HepG2 (cell line): ENCODE measurements at regions not wholly inside any gene's neighbourhood (a gene's known extent, or its start where the extent isn't known, plus 50 kb on each side); places are given as distances from the start of the nearest gene placed in this dataset.

Experiments
- ATAC-seq: fragments of 200-7000 bp; cut with Tn5 transposase; 3 replicates; pipeline ENCODE4 v1.9.1; 2020; ENCODE audit warnings: mild to moderate bottlenecking, moderate library complexity
- BruUV-seq: library from RNA; stranded (reverse); fragments of 400-500 nt; replicated peaks from 2 replicates; lab custom pipeline; 2021; lab: Mats Ljungman, UMichigan
- CTCF ChIA-PET: fragments of 300-600 bp; formaldehyde crosslinking; extraction: SDS; loops from one replicate; lab custom pipeline; 2021; ENCODE audit warnings: low total read pairs, inconsistent platforms, low intra/inter-chr PET ratio; lab: Yijun Ruan, JAX
- POLR2A ChIA-PET: fragments of 350-600 bp; sonication (Branson Sonifier 250); formaldehyde crosslinking; loops from one replicate; lab custom pipeline; 2020; ENCODE audit warnings: antibody characterized with exemption, inconsistent platforms; lab: Yijun Ruan, JAX
- DNase-seq: peaks from one replicate; pipeline ENCODE4 v3.0.0-alpha.2; 2015; ENCODE audit warnings: low spot score
- FAIRE-seq: peaks from 3 replicates; lab custom pipeline; 2011; peaks lifted over from hg19 to GRCh38; lab: Jason Lieb, UNC
- H2AFZ ChIP-seq: one replicate; pipeline ENCODE4 v1.6.1; 2011; ENCODE audit warnings: low read length, inconsistent platforms
- H3K27ac ChIP-seq: fragments of 300-600 bp; 3 replicates; pipeline ENCODE4 v1.8.0; 2011; ENCODE audit warnings: mixed run types, mild to moderate bottlenecking, mixed read lengths, low read length, inconsistent platforms; ENCODE audit not compliant: insufficient read depth; ENCODE audit errors: extremely low read length
- H3K27me3 ChIP-seq, 2 experiments: fragments of 200-600 bp in 1 of 2; 2 replicates in 1 of 2; 3 replicates in 1 of 2; pipeline versions ENCODE4 v1.6.0 to v1.8.0; 2011; ENCODE audit warnings: low read length in 2 of 2, mild to moderate bottlenecking in 2 of 2, moderate library complexity in 2 of 2, inconsistent platforms in 1 of 2; ENCODE audit not compliant: insufficient read depth in 2 of 2, control insufficient read depth in 1 of 2
- H3K36me3 ChIP-seq, 2 experiments: fragments of 200-600 bp in 1 of 2; replicated peaks in 1 of 2; 2 replicates in 1 of 2; 3 replicates in 1 of 2; pipeline versions ENCODE4 v1.5.1 to v1.8.0; 2011; ENCODE audit warnings: low read length in 2 of 2, inconsistent platforms in 1 of 2; ENCODE audit not compliant: insufficient read depth in 2 of 2, control insufficient read depth in 1 of 2
- H3K4me1 ChIP-seq: 2 replicates; pipeline ENCODE4 v1.5.1; 2012; ENCODE audit warnings: low read length, inconsistent platforms; ENCODE audit not compliant: insufficient read depth
- H3K4me2 ChIP-seq: 2 replicates; pipeline ENCODE4 v1.6.0; 2011; ENCODE audit warnings: low read depth, low read length, inconsistent platforms
- H3K4me3 ChIP-seq, 3 experiments: fragments of 200-600 bp in 1 of 3; sonication (generic), shearing (Covaris generic) in 1 of 3; replicated peaks in 1 of 3; 2 replicates each; pipeline ENCODE4 v1.5.1; 2011 to 2016; ENCODE audit warnings: low read length in 3 of 3, inconsistent platforms in 2 of 3, low read depth in 2 of 3, mild to moderate bottlenecking in 2 of 3, control low read depth in 1 of 3, mixed read lengths in 1 of 3; ENCODE audit not compliant: insufficient read depth in 1 of 3
- H3K79me2 ChIP-seq: one replicate; pipeline ENCODE4 v1.6.1; 2011; ENCODE audit warnings: low read length, inconsistent platforms; ENCODE audit not compliant: insufficient read depth
- H3K9ac ChIP-seq: 2 replicates; pipeline ENCODE4 v1.6.0; 2011; ENCODE audit warnings: mild to moderate bottlenecking, low read depth, low read length, inconsistent platforms; ENCODE audit not compliant: insufficient read depth
- H3K9me3 ChIP-seq: 2 replicates; pipeline ENCODE4 v1.5.1; 2012; ENCODE audit warnings: mild to moderate bottlenecking, low read length
- H4K20me1 ChIP-seq: 2 replicates; pipeline ENCODE4 v1.6.0; 2011; ENCODE audit warnings: inconsistent platforms, mild to moderate bottlenecking, low read length, moderate library complexity; ENCODE audit not compliant: insufficient read depth
- ATF1 ChIP-seq: IDR thresholded peaks from 2 replicates; pipeline ENCODE4 v1.6.1; 2016; ENCODE audit warnings: mild to moderate bottlenecking, control low read depth
- BCL6 ChIP-seq: IDR thresholded peaks from 2 replicates; pipeline ENCODE4 v1.6.1; 2016; ENCODE audit warnings: missing genetic modification reagents, missing compliant biosample characterization
- DZIP1 ChIP-seq: sonication (generic); formaldehyde crosslinking; IDR thresholded peaks from 2 replicates; pipeline ENCODE4 v1.5.0; 2020; ENCODE audit warnings: mild to moderate bottlenecking, missing genetic modification reagents
- ELF4 ChIP-seq: sonication (generic); formaldehyde crosslinking; IDR thresholded peaks from 2 replicates; pipeline ENCODE4 v1.5.0; 2020; ENCODE audit warnings: missing genetic modification reagents, mild to moderate bottlenecking, moderate library complexity, borderline replicate concordance
- FOXC1 ChIP-seq: sonication (generic); formaldehyde crosslinking; IDR thresholded peaks from 2 replicates; pipeline ENCODE4 v1.8.0; 2022; ENCODE audit warnings: mild to moderate bottlenecking, missing genetic modification reagents, borderline replicate concordance
- JUN ChIP-seq: sonication (generic); formaldehyde crosslinking; IDR thresholded peaks from 2 replicates; pipeline ENCODE4 v1.4.0; 2020; ENCODE audit warnings: mild to moderate bottlenecking, missing genetic modification reagents
- ONECUT2 ChIP-seq: sonication (generic); formaldehyde crosslinking; IDR thresholded peaks from 2 replicates; pipeline ENCODE4 v1.4.0; 2020; ENCODE audit warnings: missing genetic modification reagents
- SIN3B ChIP-seq: fragments of 150-350 bp; IDR thresholded peaks from 2 replicates; pipeline ENCODE4 v1.6.1; 2014; ENCODE audit warnings: low read length
- SKIL ChIP-seq: sonication (generic); formaldehyde crosslinking; IDR thresholded peaks from 2 replicates; pipeline ENCODE4 v1.8.0; 2022; ENCODE audit warnings: missing genetic modification reagents, mild to moderate bottlenecking, moderate library complexity, borderline replicate concordance
- TEAD3 ChIP-seq: optimal IDR thresholded peaks from 2 replicates; pipeline ENCODE3; 2016; ENCODE audit warnings: borderline replicate concordance
- YEATS2 ChIP-seq: sonication (generic); formaldehyde crosslinking; IDR thresholded peaks from 2 replicates; pipeline ENCODE4 v1.4.0; 2020; ENCODE audit warnings: missing genetic modification reagents, borderline replicate concordance
- ZFX ChIP-seq: sonication (generic); formaldehyde crosslinking; IDR thresholded peaks from 2 replicates; pipeline ENCODE4 v1.4.0; 2020; ENCODE audit warnings: mild to moderate bottlenecking, low read depth, missing genetic modification reagents, moderate library complexity
- ZNF776 ChIP-seq: sonication (generic); formaldehyde crosslinking; IDR thresholded peaks from 2 replicates; pipeline ENCODE4 v1.4.0; 2020; ENCODE audit warnings: mild to moderate bottlenecking, missing genetic modification reagents
- WGBS: methylation state at CpG from one replicate; pipeline ENCODE4 v1.1.6; 2017; ENCODE audit warnings: low lambda C conversion rate; 5-methylcytosine and 5-hydroxymethylcytosine counted together
- in situ Hi-C: cut with HindIII; loops from 2 replicates; pipeline ENCODE4 v1.10.0; 2017; ENCODE audit warnings: low pct_unique_long_range_greater_than_20kb; ENCODE audit not compliant: extremely low pct_ligation_motif_present
- intact Hi-C: fragments of 100-400 bp; cut with micrococcal nuclease; formaldehyde crosslinking; loops from one replicate; pipeline ENCODE4 v1.10.0; 2022; ENCODE audit not compliant: unreplicated experiment

- no peak for TF ChIP-seq SKIL (CRISPR knock-in tag)
- no peak for TF ChIP-seq FOXC1 (CRISPR knock-in tag)
- TF ChIP-seq JUN (CRISPR knock-in tag), result no peak
- TF ChIP-seq ONECUT2 (CRISPR knock-in tag), result no peak
- TF ChIP-seq ELF4 (CRISPR knock-in tag), result no peak
- no peak for TF ChIP-seq ZNF776 (CRISPR knock-in tag)
- TF ChIP-seq, all 625 proteins: peak for 0
Measured at GRCh38 chr1:72341661-72342060, 59.3 kb upstream of the NEGR1 start (continued).

GRCh38 chr1:72336776-72337175 is 54.4 kb upstream of the NEGR1 start:
- H3K36me3 ChIP-seq, result no peaks in the 10 kb centered on the region
- BruUV-seq, result no TSS peak
- no peak overlapping the region for H2AFZ ChIP-seq
- ChIA-PET POLR2A (no interaction called here), CTCF (no interaction called here)
- TF ChIP-seq YEATS2 (CRISPR knock-in tag) (no peak), BCL6 (no peak), TEAD3 (CRISPR knock-in tag) (no peak), DZIP1 (no peak), SIN3B (no peak), ATF1 (CRISPR knock-in tag) (no peak), ZFX (no peak)
- ATAC-seq (no peak), FAIRE-seq (no peak), DNase-seq (no peak)
- in situ Hi-C loops (no loop called here), intact Hi-C loops (no loop called here)
- no peaks in the 10 kb centered on the region for H3K27me3 ChIP-seq
- H3K9me3 ChIP-seq, result no peaks in the 10 kb centered on the region
- H3K27ac ChIP-seq, result no peak overlapping the region
- no peaks in the 10 kb centered on the region for H3K79me2 ChIP-seq
- H3K4me3 ChIP-seq, result no peak overlapping the region
- no peaks in the 10 kb centered on the region for H3K4me1 ChIP-seq
- no peaks in the 10 kb centered on the region for H4K20me1 ChIP-seq
- no peak overlapping the region for H3K4me2 ChIP-seq
- WGBS, result 0% methylated on average over 1 of the region's 1 CpG
- H3K9ac ChIP-seq, result no peak overlapping the region
